HG02973 (cell line): ENCODE measurements at regions not wholly inside any gene's neighbourhood (a gene's known extent, or its start where the extent isn't known, plus 50 kb on each side); places are given as distances from the start of the nearest gene placed in this dataset.

Experiments used
- ATAC-seq: cut with Tn5 transposase; IDR thresholded peaks from one replicate; pipeline ENCODE4 v1.9.1; 2021; ENCODE audit warnings: moderate library complexity; ENCODE audit not compliant: unreplicated experiment

DNA sequence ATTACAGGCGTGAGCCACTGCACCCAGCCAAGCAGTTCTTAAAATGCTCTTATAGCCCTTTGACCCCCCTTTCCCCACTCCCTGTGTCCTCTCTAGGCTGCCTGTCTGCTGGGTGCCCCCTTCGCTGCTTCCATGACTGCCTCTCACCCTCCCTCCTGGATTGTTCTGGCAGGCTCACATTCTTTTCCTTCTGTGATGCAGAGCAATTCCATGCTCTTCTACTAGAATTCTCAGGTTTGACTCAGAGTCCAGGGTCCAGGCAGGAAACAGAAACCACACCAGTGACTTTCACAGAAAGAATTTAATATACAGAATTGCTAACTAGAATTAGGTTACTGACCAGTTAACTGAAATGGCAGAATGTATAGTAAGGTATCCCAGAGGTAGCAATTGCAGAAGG, 244.8 kb downstream of the BAMBI start:
- ATAC-seq: no peak

DNA sequence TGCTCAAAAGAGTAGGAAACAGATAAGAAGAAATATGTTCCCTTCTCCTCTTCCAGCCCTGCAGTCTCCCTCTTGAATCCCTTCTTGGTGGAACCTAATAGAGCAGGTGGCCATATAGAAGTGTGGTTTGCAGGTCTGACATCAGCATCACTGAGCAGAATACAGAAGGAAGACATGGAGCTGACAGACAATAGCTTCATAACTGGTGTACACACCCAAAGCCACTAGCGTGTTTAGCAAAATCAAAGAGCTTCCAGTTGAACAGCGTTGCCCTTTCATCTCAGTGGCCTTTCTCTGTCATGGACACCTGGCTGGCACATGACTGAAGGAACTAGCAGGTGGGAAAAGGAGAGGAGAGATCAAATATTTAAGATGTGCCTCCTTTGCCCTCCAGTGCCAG, 245.5 kb downstream of the BAMBI start:
- no peak for ATAC-seq

DNA sequence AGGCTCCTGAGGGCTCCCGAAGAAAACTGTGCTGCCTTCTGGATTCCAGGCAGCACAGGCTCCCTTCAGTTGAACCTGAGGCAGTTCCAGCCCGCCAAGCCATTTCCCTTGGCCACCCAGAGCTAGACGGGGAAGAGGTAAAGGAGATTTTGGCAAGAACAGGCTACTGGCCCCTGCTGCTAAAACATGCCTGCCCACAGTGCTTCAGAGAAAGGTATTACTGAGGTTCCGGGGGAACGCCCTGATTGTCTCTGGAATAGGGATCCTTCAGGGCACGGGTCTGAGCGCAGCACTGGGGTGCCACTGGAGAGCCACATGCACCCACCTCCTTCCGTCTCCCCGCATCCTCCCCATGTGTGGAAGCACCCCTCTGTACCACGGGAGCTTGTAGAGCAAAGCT, 247.4 kb downstream of the BAMBI start:
- no peak for ATAC-seq

DNA sequence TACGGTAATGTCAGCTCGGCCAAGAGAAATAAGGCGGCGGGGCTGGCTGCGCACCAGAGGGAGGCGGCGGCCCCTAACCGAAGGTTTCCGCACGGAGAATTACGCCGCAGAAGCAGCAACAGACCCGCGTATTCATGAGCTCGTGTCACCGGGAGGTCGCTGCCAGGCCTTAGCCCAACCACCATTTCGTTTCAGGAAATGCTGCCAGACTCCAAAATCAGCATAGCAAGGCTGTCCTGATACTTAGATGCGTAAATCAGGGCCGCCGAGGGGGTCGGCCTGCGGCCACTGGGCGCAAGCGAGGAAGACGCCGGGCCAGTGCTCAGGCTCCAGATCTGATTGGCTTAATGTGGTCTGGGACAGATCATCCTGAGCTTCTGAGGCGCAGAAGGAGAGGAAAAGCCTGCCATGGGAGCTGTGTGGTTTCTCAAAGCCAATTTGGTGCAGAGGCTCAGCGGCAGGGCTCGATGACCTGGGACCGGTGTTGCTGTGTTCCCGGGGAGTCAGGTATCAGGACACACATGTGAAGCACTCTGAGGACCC, 247.9 kb downstream of the BAMBI start:
- ATAC-seq: no peak

DNA sequence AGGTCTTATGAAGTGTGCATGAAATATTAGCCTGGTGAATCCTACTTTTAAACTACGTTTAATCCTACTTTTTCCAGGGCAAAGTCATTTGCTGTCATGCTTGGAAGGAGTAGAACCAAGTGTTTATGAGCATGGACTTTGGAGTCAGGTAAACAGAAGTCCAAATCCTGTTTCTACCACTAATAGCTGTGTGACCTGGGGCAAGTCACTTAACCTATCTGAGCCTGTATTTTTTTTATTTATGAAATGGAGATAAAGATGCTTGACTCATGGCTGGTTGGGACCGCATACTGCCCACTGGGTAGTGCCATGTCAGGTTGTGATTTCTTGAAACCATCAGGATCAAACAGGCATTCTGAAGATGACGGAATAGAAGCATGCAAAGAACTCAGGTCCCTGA, 249.6 kb downstream of the BAMBI start:
- ATAC-seq: no peak

GRCh38 chr10:28928484-28928883, 251.2 kb downstream of the BAMBI start:
- no peak for ATAC-seq

DNA sequence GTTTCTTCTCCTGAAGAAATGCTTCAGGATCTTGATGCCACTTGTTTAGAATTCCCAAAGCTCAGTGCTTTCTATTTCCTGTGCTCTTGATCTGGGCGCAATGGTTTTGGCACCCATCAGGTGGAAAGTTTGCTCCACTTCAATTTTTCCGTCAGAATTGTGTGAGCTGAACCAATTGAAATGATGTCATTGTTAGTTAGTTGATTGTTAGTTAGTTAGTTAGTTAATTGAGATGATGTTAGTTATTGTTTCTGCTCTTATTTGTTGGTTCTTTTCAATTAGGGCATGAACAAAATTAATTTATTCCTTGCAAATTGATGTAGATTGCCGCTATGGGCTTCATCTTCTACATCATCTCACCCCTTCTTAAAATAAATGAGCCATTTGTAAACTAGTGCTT, 252.6 kb downstream of the BAMBI start:
- no peak for ATAC-seq

DNA sequence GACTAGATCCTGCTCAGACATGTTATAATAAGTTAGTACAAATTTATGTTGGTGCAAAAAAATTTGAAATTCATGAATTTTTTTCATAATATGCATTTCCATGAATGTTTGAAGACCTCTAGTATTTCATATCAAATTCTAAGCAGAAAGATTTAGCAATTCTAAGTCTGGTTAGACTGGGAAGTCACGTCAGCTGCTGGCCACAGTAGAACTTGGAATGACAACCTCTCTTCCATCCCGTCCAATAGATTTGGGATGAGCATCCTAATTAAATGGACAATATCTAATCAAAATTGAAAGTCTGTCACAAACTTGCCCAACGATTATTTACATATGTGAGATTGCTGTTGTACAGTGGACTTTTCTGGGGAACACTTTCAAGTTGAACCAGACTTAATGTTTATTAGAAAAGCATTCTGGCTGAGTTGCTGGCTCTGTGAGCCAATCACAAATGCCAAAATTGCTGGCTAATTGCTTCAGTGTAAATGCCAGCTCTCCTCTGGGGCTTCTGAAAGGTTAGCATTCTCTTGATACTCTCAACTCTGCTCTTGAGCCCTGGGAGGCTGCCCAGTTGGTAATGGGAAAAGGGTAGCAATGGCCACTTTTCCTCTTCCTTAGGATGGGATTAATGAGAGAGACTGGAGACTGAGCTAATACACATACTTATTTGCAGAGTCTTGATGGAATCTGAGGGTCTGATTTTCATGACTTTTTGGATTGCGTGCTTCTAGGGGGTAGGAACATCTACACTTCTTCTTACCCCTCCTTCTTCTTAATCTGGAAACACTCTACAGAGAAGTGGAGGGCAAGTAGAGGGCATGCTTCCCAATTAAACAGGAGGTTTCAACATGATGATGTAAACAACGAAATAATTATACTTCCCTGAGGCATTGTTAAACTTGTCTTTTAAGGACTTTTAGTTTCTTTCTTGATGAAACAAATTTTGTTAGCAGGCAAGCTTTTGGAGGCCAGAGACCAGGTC, 253.5 kb downstream of the BAMBI start:
- ATAC-seq: no peak

DNA sequence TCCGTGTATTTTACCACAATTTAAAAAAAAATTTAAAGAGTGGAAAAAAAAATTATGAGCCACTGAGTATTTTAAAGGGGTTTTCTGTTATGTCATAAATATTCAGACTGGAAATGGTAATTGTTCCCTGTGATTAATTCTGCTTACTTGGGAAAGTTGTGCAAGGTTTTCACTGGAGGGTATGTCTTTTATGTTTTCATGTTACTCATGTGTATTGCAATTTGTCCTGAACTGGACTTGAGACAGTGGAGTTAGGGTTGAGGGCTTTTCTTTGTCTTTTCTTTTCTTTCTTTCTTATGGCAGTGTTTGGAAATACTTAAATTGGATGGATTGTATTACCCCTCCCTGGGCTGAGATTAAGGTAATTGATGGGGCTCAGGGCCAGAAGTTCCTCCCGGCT, 257.7 kb downstream of the BAMBI start:
- ATAC-seq: no peak

DNA sequence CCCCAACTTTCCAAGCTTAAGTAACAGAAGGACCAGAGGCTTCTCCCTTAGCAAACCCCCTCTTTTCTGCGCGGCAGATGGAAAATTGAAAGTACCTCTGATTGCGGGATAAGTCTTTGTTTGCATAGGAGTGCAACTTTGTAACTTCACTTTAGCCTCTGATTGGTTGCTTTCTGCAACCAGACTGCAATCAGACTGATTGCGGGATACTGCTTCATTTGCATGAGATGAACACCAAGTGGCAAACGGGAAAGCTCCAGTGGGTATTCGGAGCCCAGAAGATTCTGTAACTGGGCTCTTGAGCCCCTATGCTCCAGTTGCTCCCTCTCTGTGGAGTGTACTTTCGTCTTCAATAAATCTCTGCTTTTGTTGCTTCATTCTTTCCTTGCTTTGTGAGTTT, 260.6 kb downstream of the BAMBI start:
- no peak for ATAC-seq

- no peak for ATAC-seq
These were observed 261.4 kb downstream of the BAMBI start for GRCh38 chr10:28938745-28939144.

- no peak for ATAC-seq
These were observed 262.2 kb downstream of the BAMBI start for GRCh38 chr10:28939281-28940157.

- ATAC-seq: no peak
These were observed 263.0 kb downstream of the BAMBI start for GRCh38 chr10:28940158-28940888.

DNA sequence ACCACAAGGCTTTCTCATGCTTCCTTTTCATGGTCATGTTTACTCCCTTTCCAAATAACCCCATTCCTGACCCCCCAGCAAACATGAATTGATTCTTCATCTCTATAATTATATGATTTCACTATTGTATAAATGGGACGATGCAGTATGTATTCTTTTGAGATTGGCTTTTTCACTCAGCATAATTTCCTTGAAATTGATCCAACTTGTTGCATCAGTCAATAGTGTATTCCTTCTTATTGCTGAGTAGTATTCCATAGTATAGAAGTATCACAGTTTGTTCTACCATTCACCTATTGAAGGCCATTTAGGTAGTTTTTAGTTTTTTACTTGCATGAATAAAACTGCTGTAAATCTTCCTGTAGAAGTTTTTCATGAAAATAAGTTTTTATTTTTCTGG, 264.7 kb downstream of the BAMBI start:
- ATAC-seq: no peak

DNA sequence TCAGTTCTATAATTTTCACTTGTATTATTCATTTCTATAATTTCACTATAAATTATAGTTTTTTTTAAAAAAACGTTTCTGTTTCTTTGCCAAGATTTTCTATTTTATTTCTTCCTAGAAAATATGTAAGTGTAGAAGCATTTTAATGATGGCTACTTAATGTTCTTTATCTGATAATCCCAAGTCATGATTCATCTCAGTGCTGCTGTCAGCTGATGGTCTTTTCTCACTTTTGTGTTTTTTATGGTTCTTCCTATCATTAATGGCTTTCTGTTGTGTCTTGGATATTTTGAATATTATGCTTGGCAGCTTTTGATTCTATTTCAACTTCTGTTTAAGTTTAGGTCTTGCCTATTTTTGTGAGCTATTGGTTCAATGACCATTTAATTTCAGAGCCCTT, 268.6 kb downstream of the BAMBI start:
- no peak for ATAC-seq

DNA sequence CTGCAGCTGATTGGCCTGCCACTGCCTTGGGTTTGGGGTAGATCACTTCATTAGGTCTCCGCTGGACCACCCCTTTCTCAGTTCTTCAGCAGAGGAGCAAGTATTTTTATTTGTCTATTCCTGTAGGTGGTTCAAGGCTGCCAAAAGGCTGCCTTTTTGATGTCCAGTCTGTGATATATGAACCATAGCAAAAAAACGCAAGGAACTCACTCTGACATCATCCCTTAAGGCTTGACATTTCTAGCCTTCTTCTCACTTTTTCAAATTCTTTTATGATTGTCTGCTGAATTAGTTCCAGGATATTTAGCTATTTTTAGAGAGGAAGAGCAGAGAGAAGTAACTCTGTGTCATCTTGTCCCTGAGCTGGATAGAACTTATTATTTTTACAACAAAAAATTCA, 269.2 kb downstream of the BAMBI start:
- ATAC-seq: no peak

DNA sequence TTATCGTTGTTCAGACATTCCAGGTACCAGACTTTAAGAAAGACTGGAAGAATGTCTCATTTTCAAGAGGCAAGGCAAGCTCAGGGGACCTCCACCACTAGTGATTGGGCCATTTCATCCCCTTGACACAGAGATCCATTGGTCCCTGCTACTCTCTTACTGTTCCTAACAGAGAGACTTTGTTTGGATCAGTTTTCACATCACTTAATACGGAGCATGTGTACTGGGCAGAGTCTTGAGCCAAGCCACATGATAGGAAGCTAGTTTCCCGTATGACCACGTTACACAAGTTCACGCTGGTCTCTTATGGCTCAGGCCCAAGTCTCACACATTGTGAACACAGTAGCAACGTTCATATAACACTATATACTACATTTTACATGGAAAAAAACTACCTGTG, 269.9 kb downstream of the BAMBI start:
- no peak for ATAC-seq

GRCh38 chr10:28948046-28948445, 270.7 kb downstream of the BAMBI start:
- no peak for ATAC-seq

GRCh38 chr10:28949005-28950004, 272.0 kb downstream of the BAMBI start:
- no peak for ATAC-seq

GRCh38 chr10:28951484-28951883, 274.2 kb downstream of the BAMBI start:
- ATAC-seq: no peak
